ENCODE measurements at regions not wholly inside any gene's neighbourhood (a gene's known extent, or its start where the extent isn't known, plus 50 kb on each side); places are given as distances from the start of the nearest gene placed in this dataset.

GRCh38 chr6:170043881-170044790 lies 246.7 kb downstream of the DLL1 start:
- TF ChIP-seq, protein P1, sequence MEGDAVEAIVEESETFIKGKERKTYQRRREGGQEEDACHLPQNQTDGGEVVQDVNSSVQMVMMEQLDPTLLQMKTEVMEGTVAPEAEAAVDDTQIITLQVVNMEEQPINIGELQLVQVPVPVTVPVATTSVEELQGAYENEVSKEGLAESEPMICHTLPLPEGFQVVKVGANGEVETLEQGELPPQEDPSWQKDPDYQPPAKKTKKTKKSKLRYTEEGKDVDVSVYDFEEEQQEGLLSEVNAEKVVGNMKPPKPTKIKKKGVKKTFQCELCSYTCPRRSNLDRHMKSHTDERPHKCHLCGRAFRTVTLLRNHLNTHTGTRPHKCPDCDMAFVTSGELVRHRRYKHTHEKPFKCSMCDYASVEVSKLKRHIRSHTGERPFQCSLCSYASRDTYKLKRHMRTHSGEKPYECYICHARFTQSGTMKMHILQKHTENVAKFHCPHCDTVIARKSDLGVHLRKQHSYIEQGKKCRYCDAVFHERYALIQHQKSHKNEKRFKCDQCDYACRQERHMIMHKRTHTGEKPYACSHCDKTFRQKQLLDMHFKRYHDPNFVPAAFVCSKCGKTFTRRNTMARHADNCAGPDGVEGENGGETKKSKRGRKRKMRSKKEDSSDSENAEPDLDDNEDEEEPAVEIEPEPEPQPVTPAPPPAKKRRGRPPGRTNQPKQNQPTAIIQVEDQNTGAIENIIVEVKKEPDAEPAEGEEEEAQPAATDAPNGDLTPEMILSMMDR (IDR thresholded peaks at IDR 0.05) = no peak
- TF ChIP-seq POLR2A (IDR thresholded peaks at IDR 0.05) = no peak
